ENCODE measurements at regions not wholly inside any gene's neighbourhood (a gene's known extent, or its start where the extent isn't known, plus 50 kb on each side); places are given as distances from the start of the nearest gene placed in this dataset.

- no peak for TF ChIP-seq CTCF (IDR thresholded peaks at IDR 0.05)
Measured at GRCh38 chr1:59193443-59194093, 103.3 kb upstream of the FGGY start.

- TF ChIP-seq CTCF (IDR thresholded peaks at IDR 0.05), result no peak
Measured at GRCh38 chr1:59194621-59195020, 102.3 kb upstream of the FGGY start.

GRCh38 chr1:59195151-59195550, 101.7 kb upstream of the FGGY start:
- no peak for TF ChIP-seq CTCF (IDR thresholded peaks at IDR 0.05)

- no peak for TF ChIP-seq CTCF (IDR thresholded peaks at IDR 0.05)
Measured at GRCh38 chr1:59198564-59198963, 98.3 kb upstream of the FGGY start.

GRCh38 chr1:59199147-59199546, 97.7 kb upstream of the FGGY start:
- TF ChIP-seq CTCF (IDR thresholded peaks at IDR 0.05), result no peak

GRCh38 chr1:59199719-59200376, 97.0 kb upstream of the FGGY start:
- no peak for TF ChIP-seq CTCF (IDR thresholded peaks at IDR 0.05)

- no peak for TF ChIP-seq CTCF (IDR thresholded peaks at IDR 0.05)
Measured at GRCh38 chr1:59201341-59201740, 95.6 kb upstream of the FGGY start.
